Suppressor macrophage treated with lipopolysaccharide for 1 hour (primary cell): ENCODE measurements at regions not wholly inside any gene's neighbourhood (a gene's known extent, or its start where the extent isn't known, plus 50 kb on each side); places are given as distances from the start of the nearest gene placed in this dataset.

Experiments used
- DNase-seq, 3 donors: peaks; one replicate each; pipeline ENCODE4 v3.0.0-alpha.2; 2020 to 2022

DNA sequence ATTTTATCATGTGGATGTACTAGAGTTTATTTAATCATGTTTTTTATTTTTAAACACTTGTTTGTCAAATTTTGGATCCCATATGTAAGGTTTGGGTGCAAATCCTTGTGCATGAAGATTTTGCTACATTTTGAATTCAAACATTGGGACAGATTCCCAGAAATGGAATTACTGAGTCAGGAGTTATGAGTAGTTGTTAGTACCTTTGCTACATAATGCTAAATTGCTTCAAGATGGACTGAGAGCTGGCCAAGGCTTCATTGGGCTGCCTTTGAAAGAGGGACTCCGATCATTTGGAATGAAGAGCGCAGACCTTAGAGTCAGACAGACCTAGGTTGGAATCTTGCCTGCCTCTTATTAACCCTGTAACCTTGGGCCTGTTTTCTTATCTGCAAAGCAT, 154.9 kb upstream of the PWP1 start:
- no peak for DNase-seq

DNA sequence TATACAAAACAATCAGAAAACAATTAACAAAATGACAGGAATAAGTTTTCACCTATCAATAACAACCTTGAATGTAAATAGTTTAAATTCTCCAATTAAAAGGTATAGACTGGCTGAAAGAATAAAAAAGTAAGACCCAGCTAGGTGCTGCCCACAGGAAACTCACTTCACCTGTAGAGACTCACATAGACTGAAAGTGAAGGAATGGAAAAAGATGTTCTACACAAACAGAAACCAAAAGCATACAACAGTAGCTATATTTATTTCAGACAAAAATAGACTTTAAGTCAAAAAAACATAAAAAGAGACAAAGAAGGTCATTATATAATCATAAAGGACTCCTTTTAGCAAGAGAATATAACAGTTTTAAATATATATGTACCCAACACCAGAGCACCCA, 152.4 kb upstream of the PWP1 start:
- no peak for DNase-seq

DNA sequence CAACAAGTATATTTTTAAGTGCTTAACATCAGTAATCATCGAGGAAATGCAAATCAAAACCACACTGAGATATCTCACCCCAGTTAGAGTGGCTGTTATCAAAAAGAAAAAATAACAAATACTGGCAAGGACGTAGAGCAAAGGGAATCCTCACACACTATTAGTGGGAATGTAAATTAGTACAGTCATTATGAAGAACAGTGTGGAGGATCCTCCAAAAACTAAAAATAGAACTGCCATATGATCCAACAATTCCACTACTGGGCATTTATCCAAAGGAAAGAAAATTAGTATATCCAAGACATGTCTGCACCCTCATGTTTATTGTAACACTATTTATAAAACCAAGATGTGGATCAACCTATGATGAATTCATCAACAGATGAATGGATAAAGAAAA, 149.0 kb upstream of the PWP1 start:
- no peak for DNase-seq

DNA sequence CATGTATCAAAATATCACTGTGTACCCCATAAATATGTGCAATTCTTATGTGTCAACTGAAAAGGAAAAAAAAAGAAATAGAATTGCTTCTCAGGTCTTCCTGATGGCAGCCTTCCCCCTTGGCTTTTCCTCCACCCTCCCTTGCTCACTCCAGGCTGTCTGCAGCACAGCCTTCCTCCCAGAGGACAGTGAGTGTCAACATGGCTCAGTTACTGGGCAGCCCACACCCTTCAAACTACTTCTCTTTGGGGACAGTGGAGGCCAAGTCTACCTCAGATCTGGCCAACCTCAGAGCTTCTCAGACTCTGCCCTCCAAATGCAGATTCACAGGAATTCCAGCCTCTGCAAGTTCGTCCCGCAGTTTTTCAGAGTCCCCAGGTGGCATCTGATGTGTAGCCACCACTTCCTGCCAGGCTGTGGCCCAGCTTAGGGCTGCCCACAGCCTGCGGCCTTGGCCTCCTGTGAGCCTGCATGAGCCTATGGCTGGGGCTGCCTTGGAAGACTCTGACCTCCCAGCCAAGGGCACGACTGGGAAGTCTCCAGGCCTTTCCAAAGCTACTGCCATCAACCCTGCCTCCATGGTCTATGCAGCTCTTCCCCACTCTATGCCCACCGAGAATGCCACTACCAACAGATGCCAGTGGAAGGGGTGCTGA, 148.0 kb upstream of the PWP1 start:
- DNase-seq, result no peak

DNA sequence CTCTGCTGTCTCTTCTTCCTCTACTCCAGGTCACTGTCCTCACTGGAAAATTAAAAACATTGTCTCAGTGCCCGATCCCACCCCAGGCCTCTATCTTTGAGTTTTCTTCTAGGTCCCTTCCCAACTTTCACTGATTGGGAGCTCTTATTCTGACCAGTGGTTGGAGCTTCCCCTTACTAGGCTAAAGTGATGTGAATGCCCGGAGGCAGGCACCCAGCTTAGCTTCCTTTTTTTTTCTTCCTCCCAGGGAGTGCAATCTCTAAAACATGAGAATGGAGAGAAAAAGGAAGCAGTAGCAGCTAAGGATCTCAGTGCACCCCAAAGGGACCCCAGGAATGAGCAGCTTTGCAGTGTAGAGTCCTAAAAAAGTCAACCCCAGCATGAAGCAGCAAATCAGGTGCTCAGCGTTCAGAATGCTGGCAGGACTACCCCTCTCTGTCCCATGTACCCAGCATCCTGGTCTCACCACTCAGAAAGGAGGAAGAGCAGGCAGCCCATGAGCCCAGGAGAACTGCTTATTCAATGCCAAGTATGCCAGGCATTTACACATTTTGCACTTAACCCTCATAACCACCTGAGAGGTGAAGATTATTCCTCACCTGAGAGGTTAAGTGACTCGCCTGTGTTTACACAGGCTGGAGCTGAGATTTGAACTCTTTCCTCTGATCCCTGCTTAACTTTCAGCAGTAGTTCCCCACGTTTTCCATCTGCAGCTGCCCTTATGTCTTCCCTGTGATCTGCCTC, 146.2 kb upstream of the PWP1 start:
- DNase-seq, result peak; percentile 49 to 63 (median 57)

DNA sequence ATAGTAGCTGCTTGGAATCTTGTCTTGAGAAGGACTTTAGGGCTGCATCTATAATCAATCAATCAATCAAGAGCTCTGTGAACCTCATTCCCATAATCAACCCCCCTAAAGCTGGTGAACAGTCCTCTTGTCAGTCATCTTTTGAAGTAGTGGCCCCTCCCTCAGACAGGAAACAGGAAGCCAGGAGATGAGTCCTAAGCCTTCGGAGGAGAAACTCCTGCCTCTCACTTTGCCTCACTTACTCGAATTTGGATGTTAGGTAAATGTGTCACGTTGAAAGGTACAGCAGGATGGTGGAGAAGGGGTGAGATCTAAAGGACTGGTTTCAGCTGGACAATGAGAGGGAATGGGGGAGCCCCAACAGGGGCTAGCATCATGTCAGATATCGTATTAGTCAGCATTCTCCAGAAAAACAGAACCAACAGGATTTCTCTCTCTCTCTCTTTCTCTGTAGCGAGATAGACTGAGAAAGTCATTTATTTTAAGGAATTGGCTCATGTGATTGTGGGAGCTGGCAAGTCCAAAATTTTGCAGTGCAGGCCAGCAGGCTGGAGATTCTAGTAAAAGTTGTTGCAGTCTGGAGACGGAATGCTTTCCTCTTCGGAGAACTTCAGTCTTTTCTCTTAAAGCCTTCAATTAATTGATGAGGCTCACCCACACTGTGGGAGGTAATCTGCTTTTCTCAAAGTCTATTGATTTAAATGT, 144.4 kb upstream of the PWP1 start:
- DNase-seq, result peak in 2 of 3 donors; percentile 3 to 12

DNA sequence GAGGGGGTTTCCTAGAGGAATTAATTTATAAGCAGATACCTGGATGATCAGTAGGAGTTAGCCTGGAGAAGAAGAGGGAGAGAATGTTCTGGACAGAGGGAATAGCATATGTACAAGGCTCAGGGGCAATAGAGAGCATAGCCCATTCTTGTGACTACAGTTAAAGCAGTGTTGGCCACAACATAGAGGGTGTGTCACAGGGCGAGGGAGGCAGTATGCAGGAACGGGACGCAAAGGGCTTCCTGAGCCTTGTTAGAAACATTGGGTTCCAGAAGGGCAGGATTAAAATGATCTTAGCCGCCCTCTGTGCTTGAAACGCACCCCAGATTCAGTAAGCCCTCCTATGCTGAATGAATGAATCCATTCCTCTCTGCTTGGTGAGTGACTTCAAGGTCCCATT, 142.2 kb upstream of the PWP1 start:
- DNase-seq, result no peak

DNA sequence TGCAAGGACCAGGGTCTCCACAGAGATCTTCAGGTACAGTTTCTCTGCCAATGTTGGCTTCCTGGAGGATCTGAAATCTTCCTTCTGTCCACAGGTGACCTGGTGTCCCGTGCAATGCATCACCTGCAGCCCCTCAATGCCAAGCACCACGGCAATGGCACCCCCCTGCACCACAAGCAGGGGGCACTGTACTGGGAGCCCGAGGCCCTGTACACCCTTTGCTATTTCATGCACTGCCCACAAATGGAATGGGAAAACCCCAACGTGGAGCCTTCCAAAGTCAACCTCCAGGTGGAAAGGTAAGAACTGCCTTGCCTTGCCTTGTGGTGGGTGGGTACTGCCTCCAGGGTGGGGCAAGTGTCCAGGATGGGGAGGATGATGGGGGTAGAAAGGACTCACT, 141.8 kb upstream of the PWP1 start:
- no peak for DNase-seq

DNA sequence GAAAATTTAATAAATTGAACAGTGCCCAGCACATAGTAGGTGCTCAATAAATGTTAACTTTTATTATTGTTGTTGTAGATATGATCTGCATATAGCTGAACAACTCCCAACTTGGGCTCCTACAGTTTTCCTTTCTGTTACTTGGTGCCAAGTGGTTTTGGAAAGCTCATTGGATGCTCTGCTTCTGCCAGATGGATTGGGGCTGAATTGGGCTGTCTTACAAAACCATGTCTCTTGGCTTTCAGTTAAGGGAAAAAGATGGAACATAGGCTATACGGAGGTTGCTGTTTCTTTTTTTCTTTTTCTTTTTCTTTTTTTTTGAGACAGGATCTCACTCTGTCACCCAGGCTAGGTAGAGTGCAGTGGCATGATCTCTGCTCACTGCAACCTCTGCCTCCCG, 140.7 kb upstream of the PWP1 start:
- no peak for DNase-seq

DNA sequence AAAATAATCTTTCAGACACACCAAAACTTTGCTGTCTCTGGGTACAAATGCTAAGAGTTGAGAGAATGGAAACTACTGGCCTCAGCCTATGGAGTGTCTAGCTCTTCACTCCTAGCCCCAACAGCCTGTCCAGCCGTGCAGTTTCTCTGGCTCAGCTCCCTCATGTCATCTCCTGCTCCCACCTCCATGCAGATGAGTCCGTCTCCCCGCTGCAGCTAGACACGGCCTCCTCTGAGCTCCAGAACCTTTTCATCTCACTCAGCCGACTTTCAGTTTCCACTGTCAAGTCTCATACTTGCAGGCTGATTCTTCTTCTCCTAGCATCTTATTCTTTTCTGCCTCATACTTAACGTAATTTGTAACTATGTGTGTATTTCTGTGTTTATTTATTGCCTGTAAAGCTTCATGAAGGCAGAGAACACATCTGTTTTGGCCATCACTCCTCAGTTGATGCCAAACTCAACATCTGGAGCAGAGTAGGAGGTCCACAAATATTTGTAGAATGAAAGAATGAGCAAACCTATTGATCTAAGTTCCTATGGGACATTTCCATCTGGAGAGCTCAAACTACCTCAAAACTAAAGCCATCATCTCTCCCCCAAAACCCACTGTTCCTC, 139.8 kb upstream of the PWP1 start:
- no peak for DNase-seq

DNA sequence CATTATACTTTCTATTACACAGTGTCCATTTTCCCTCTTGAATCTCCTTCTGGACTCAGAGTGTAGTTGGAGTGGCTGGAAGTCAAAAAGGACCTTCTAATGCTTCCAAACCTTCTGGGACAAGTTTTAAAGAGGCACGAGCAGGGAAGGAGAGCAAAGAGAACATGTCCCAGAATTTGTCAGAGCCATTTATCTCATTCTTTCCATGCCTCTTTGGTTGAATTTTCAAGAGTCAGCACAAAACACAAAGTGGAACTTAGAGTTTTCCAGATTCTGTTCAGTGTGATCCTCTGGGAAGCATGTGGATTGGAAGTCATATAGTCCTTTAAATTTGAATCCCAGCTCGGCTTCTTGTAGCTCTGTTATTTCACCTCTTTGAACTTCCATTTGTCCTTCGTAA, 138.2 kb upstream of the PWP1 start:
- no peak for DNase-seq

DNA sequence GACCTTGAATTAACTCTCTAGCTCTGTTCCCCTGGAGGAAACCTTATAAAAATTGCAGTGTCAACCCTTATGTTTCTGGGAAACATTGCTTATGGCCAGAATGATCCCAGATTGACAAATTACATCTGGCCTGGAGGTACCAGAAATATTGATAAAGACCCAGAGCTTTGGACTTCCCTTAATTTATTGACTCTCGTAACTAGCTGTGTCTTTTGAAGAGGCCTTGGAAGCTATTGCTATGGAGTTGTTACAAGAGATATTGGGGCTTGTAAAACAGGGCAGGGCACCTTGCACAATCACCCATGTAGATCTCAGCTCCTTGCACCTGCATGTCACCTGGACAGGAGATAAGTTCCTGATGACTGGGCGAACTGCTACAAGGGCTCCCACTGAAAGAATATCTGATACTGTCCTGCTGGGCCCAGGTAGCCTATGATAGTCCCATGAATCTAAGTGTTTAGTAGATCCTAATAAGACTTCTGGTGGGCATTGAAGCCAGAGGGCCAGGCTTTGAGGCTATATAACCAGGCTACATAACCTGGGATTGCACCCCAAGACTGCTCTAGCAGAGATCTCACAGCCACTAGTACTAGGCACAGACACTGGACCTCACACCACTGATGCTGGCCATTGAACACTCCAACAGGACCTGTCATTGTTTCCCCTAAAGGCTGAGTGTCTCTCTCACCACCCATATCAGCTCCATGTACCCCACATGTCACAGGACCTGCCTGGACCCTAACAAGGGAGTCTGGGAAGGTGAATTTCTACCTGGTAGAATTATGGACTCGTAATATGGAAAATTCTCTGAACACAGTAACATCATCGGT, 135.7 kb upstream of the PWP1 start:
- no peak for DNase-seq

DNA sequence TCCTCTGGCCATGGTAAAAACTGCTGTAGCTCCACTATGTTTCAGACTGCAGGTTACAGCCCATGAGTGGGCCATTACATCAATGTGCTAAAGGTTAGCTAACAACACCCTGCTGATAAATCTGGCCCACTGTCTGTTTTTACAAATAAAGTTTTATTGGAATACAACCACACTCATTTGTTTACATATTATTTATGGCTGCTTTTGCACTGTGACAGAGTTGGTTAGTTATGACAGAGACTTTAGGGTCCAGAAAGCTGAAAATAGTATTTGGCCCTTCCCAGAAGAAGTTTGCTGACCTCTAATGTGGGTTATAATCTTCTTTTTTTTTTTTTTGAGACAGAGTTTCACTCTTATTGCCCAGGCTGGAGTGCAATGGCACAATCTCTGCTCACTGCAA, 134.2 kb upstream of the PWP1 start:
- no peak for DNase-seq

DNA sequence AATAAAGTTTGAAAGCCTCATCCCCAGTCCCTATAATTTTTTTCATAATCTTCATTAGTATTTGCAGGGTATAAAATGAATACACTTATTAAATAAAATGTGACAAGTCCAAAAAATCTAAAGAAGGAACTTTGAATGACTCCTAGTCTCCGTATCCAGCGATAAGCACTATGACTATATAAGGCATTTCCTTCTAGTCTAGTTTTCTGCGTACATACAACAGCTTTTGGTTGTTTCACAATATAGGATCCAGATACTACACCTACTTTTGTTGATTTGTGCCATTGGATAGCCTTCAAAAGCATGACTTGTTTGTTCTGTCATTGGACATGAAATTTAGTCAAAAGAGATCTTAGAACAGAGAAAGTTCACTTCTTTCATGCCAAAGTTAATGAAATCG, 133.3 kb upstream of the PWP1 start:
- no peak for DNase-seq

DNA sequence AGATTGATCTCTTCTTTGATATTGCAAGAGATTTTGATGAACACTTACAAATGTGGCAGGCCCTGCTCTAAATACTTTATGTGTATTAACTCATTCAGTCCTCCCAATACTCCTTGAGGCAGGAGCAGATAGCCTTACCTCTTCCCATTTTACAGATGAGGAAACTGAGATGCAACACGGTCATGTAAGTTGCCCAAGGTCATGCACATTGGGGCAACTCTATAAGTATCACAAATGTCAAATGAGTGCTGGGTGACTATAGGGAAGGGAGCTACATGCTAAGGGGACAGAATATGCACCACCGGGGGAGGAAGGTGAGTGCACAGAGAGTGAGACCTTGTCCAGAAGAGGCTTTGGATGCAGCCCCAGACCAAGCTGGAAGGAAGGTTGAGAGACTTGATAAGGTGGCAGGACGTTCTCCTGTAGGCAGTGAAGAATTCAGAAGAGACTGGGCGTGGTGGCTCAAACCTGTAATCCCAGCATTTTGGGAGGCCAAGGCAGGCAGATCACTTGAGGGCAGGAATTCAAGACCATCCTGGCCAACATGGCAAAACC, 132.3 kb upstream of the PWP1 start:
- no peak for DNase-seq

DNA sequence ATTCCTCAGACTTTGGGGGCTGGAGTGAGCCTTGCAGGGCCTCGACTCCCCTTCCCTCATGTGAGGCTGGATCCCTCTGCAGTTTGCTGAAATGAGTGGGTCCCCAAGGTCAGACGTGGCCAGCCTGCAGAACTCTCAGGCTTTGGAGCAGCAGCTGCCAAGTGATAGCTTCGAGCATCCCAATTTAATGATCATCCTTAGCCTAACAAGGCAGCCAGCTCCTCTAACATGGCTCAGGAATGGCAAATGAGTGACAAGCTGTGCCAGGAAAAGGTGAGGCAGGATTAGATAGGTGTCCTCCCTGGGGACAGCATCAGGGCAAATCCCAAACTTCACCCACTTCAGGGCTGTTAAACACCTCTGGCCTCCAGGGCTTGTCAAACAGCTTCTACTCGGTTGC, 130.7 kb upstream of the PWP1 start:
- no peak for DNase-seq

DNA sequence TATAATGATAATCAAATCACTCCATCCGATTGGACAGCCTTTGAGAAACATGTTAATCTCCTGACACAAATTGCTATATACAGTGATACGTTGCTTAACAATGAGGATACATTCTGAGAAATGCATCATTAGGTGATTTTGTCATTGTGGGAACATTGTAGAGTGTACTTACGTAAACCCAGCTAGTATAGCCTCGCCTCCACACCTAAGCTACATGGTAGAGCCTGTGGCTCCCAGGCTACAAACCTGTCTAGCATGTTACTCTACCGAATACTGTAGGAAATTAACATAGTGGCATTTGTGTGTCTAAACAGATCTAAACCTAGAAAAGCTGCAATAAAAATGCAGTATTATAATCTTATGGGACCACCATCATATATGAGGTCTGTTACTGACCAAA, 128.6 kb upstream of the PWP1 start:
- no peak for DNase-seq

DNA sequence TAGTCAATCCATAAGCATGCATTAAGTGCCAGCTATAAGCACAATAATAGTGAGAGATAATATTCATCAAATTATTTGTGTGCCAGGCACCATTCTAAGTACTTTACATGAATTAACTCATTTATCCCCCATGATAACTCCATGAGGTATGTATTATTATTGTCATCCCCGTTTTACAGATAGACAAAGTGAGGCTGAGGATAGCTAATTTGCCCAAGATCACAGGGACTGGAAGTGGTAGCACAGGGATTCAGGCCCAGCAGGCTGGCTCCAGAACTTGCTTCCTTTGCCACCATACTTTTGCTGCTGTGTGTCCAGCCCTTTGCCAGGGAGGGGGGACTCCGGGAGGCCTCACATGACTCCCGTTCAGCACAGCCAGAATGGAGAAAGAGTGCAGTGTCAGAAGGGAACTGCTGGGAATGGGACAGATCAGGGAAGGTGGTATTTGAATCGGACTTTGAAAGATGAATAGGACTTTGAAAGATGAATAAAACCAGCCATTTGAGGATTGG, 128.0 kb upstream of the PWP1 start:
- DNase-seq, result no peak

DNA sequence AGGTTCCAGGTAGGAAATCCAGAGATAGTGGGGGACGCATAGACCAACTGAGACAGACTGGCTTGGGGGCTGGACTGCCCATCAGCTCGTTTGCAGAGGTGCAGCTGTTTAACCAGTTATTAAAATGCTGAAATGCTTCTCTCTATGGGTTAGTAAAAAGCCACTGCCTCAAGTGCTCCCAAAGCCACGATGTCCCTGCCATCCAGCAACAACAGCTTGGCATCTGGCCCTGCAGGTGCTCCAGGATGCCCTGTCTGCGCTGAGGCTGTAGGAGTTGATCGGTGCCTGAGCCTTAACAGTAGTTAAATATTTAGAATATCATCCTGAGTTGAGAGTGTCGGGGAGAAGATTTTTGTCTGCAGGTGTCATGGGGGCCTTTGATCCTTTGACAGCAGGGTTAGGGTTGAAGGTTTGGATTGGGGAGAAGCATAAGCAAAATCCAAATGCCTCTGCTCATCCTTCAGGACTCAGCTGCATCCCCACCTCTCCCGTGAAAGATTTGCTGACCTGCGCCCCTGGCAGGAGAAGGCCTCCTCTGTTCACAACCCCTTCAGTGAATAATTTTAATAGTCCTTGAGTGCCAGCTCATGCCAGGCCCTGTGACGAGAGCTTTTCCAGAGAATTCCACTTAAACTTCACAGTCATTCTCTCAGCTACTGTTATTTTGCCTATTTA, 127.3 kb upstream of the PWP1 start:
- DNase-seq, result no peak

DNA sequence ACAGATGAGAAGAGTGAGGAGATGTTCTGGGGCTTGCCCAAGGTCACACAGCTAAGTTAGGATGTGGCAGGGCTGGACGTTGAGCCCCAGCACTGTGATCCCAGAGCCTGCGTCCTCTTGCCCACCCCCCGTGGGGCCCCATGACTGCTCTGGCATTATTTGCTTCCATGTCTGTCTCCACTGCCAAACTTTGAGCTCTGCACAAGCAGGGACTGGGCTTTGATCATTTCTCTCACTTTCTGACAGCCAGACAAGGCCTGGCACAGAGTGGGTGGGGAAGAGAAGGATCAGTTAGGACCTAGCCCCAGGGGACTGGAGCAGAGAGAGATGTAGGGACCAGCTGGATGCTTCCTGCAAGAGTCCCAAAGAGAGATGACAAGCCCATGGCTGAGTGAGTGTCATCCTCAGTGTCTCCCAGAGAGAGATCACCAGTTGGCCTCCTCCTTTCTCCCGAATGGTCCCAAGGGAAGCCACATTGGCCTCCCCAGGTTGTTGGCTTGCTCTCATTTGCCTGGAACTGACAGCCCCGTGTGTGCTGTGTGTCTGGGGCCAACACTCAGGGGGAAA, 126.7 kb upstream of the PWP1 start:
- DNase-seq, result no peak

DNA sequence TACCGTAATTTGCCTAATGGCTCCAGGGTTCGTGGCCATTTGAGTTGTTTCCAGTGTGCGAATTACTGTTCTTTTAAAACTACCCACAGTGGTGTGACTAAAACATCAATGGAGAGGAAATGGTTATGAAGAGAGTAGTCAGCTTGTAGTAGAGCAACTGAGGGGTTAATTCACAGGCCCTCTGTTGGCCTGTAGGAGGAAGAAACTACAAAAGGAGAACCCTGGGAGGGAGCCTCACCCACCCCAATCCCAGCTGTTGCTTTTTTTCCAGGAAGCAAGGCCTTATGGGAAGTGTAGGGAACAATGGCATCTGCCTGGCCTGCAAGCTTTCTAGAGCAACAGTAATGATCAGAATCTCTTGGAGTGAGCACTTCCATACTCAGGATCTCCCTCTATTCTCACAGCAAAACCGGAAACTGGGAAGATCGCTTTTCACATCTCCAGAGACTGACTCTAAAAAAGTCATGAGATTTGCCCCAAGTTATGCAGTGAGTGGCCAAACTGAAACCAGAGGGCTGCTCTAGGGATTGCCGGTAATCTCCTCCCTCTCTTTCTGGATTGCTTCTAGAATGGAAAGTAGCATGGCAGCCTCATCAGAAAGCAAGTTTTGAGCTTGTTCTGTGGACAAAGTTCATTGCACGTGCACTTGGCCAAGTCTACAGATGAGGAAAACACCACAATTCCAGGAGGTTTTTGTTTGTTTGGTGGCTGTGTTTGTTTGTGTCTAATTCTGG, 125.3 kb upstream of the PWP1 start:
- DNase-seq, result no peak
